Gastrocnemius medialis (tissue), 4 donors: ENCODE measurements at regions not wholly inside any gene's neighbourhood (a gene's known extent, or its start where the extent isn't known, plus 50 kb on each side); places are given as distances from the start of the nearest gene placed in this dataset.

ENCODE experiments used
- CTCF ChIP-seq, 5 experiments: fragments of 450-650 bp in 3 of 5; fragments of 200-600 bp in 2 of 5; sonication (generic) in 2 of 5; IDR thresholded peaks in 4 of 5; conservative IDR thresholded peaks in 1 of 5; 1 replicate in 4 of 5; 2 replicates in 1 of 5; pipeline ENCODE4 v1.5.1; 2016 to 2019; ENCODE audit warnings: antibody characterized with exemption in 5 of 5, mild to moderate bottlenecking in 3 of 5, moderate library complexity in 3 of 5
- POLR2A ChIP-seq, 2 donors: fragments of 450-650 bp; IDR thresholded peaks; one replicate each; pipeline ENCODE4 v1.6.1; 2017; ENCODE audit warnings: antibody characterized with exemption in 2 of 2, mild to moderate bottlenecking in 2 of 2, moderate library complexity in 2 of 2

DNA sequence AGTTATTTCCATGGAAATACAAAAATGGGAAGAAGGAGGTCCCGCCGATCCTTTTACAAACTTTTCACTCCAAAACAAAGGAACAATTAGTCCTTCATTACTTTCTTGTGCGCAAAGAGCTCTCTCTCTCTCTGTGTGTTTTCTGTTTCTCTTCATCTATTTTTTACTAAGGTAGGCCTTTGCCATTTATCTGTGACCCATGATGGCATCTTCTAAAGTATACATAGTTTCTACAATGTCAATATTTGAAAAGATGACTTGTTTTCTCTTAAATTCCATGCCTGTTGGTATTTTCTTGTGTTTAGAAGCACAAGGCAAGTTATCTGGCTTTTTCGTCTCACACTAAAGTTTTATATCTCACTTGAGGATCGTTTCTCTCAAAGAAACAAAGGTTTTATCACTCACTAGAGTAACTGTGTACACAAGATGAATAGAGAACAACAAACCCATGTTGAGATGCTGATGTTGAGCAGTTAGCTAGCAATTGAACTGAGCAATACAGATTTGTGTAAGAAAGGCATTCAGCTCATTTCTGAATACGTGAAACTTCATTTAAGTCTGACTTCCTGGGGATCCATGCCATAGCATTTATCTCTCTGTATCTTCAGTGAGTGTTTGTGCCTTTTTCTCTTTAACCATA, 250.3 kb downstream of the GBA3 start:
- no peak for TF ChIP-seq CTCF (IDR thresholded peaks at IDR 0.05 in 4 of 5, conservative IDR thresholded peaks at IDR 0.05 in 1 of 5)
- no peak for TF ChIP-seq POLR2A (IDR thresholded peaks at IDR 0.05)
